Upper lobe of left lung (tissue), 6 donors: ENCODE measurements at regions not wholly inside any gene's neighbourhood (a gene's known extent, or its start where the extent isn't known, plus 50 kb on each side); places are given as distances from the start of the nearest gene placed in this dataset.

Experiments used
- ATAC-seq, 2 donors: fragments of 200-7000 bp; cut with Tn5 transposase; one replicate each; pipeline ENCODE4 v1.9.1; 2022; ENCODE audit warnings: mild to moderate bottlenecking in 2 of 2, moderate library complexity in 2 of 2; ENCODE audit not compliant: low FRiP score in 2 of 2
- DNase-seq, 2 donors: peaks; one replicate each; pipeline ENCODE4 v3.0.0-alpha.2; 2019 to 2020
- H3K27ac ChIP-seq, 4 donors: fragments of 200-600 bp; sonication (generic); one replicate each; pipeline ENCODE4 v1.5.1; 2016 to 2019
- H3K27me3 ChIP-seq, 4 donors: fragments of 200-600 bp; sonication (generic); one replicate each; pipeline ENCODE4 v1.5.1; 2017 to 2019
- H3K36me3 ChIP-seq, 4 donors: fragments of 200-600 bp; sonication (generic); one replicate each; pipeline ENCODE4 v1.5.1; 2016 to 2019
- H3K4me1 ChIP-seq, 4 donors: fragments of 200-600 bp; sonication (generic); one replicate each; pipeline ENCODE4 v1.5.1; 2018 to 2019
- H3K4me3 ChIP-seq, 4 donors: fragments of 200-600 bp; sonication (generic); one replicate each; pipeline ENCODE4 v1.5.1; 2017 to 2019; ENCODE audit warnings: mild to moderate bottlenecking in 2 of 4, moderate library complexity in 1 of 4
- H3K9me3 ChIP-seq, 4 donors: fragments of 200-600 bp; sonication (generic); one replicate each; pipeline ENCODE4 v1.5.1; 2018 to 2019
- EP300 ChIP-seq, 4 donors: sonication (generic); formaldehyde crosslinking; IDR thresholded peaks; one replicate each; pipeline ENCODE4 v1.5.1; 2017; ENCODE audit warnings: antibody characterized with exemption in 4 of 4, control low read depth in 2 of 4
- POLR2A ChIP-seq, 4 donors: fragments of 450-650 bp; IDR thresholded peaks; one replicate each; pipeline ENCODE4 v1.5.1; 2016 to 2017; ENCODE audit warnings: antibody characterized with exemption in 4 of 4, mild to moderate bottlenecking in 2 of 4
- POLR2AphosphoS5 ChIP-seq, 2 donors: sonication (generic); formaldehyde crosslinking; IDR thresholded peaks; one replicate each; pipeline ENCODE4 v1.5.1; 2017; ENCODE audit warnings: antibody characterized with exemption in 2 of 2
- WGBS, 2 donors: methylation state at CpG; one replicate each; pipeline ENCODE4 v1.1.5; 2017 to 2018; 5-methylcytosine and 5-hydroxymethylcytosine counted together
- TF ChIP-seq, protein P1 (sequence below), 6 experiments: fragments of 450-650 bp in 4 of 6; fragments of 200-600 bp in 2 of 6; sonication (generic) in 2 of 6; IDR thresholded peaks; one replicate each; pipeline ENCODE4 v1.5.1; 2016 to 2019; ENCODE audit warnings: antibody characterized with exemption in 6 of 6
- donor health status: DM: no; HTN: no; CAD: no; lungs with moderate emphysema.
- donor health status: DM: no; HTN: yes; CAD: no; lungs with severe emphysema.

- Histone ChIP-seq H3K4me1 (peaks cover 13 to 26% (median 20%) of the 10 kb centered on the region in 4 donors), H3K27me3 (no peaks in the 10 kb centered on the region), H3K4me3 (no peak overlapping the region), H3K9me3 (no peaks in the 10 kb centered on the region), H3K36me3 (no peaks in the 10 kb centered on the region), H3K27ac (peak overlapping the region in 1 of 4 donors; percentile 39)
- 81 to 82% methylated on average over 4 to 9 of the region's 9 CpGs for WGBS, 2 donors
- DNase-seq (no peak), ATAC-seq (peak in 1 of 2 donors; percentile 7)
- no peak for TF ChIP-seq POLR2A (IDR thresholded peaks at IDR 0.05)
- TF ChIP-seq, protein P1, sequence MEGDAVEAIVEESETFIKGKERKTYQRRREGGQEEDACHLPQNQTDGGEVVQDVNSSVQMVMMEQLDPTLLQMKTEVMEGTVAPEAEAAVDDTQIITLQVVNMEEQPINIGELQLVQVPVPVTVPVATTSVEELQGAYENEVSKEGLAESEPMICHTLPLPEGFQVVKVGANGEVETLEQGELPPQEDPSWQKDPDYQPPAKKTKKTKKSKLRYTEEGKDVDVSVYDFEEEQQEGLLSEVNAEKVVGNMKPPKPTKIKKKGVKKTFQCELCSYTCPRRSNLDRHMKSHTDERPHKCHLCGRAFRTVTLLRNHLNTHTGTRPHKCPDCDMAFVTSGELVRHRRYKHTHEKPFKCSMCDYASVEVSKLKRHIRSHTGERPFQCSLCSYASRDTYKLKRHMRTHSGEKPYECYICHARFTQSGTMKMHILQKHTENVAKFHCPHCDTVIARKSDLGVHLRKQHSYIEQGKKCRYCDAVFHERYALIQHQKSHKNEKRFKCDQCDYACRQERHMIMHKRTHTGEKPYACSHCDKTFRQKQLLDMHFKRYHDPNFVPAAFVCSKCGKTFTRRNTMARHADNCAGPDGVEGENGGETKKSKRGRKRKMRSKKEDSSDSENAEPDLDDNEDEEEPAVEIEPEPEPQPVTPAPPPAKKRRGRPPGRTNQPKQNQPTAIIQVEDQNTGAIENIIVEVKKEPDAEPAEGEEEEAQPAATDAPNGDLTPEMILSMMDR (IDR thresholded peaks at IDR 0.05) = no peak
These were observed 86.7 kb upstream of the DUSP5 start for GRCh38 chr10:110411047-110411410.

DNA sequence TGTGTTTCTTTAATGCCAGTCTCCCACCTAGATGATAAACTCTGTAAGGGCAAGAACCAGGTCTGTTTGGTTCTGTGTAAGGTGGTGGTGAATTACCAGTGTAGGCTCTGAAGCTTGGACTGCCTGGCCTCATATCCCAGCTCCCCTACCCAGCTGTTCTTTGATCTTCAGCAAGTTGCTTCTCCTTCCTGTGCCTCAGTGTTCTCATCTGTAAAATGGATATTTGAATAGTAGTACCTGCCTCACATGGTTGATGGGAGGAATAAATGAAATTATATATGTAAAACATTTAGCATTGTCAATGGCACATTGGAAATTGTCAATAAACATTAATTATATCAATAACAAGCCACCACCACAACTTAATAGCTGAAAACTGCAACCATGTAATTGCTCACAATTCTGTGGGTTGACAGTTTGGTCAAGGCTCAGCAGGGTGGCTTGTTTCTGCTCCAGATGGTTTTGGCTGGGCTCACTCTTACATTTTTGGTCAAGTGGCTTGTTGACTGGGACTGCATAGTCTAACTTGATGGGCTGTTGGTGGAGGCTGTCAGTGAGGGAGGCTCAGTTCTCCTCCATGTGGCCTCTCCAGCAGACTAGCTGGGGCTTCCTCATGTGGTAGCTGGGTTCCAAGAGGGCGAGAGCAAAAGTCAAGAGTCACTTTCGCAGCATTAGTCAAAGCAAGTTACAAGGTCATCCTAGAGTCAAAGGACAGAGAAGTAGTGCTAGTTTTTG is 84.5 kb upstream of the DUSP5 start:
- 89 to 94% methylated on average over 2 of the region's 2 CpGs for WGBS, 2 donors
- ATAC-seq (no peak), DNase-seq (no peak)
- Histone ChIP-seq H3K4me3 (no peak overlapping the region), H3K27ac (no peak overlapping the region), H3K36me3 (no peaks in the 10 kb centered on the region), H3K4me1 (peaks cover 19 to 32% (median 23%) of the 10 kb centered on the region in 4 donors), H3K27me3 (no peaks in the 10 kb centered on the region), H3K9me3 (no peaks in the 10 kb centered on the region)
- TF ChIP-seq POLR2AphosphoS5 (IDR thresholded peaks at IDR 0.05) (no peak), POLR2A (IDR thresholded peaks at IDR 0.05) (no peak), EP300 (IDR thresholded peaks at IDR 0.05) (no peak)
- TF ChIP-seq, protein P1 (IDR thresholded peaks at IDR 0.05) = no peak

- no peak for DNase-seq
- Histone ChIP-seq H3K4me1 (peaks cover 19 to 32% (median 23%) of the 10 kb centered on the region in 4 donors), H3K4me3 (no peak overlapping the region), H3K9me3 (no peaks in the 10 kb centered on the region), H3K27me3 (no peaks in the 10 kb centered on the region), H3K36me3 (no peaks in the 10 kb centered on the region), H3K27ac (peak overlapping the region in 1 of 4 donors; percentile 18)
- WGBS, 2 donors = 81 to 89% methylated on average over 11 of the region's 11 CpGs
- TF ChIP-seq POLR2A (IDR thresholded peaks at IDR 0.05) (no peak), POLR2AphosphoS5 (IDR thresholded peaks at IDR 0.05) (no peak), EP300 (IDR thresholded peaks at IDR 0.05) (no peak)
- TF ChIP-seq, protein P1 (IDR thresholded peaks at IDR 0.05) = no peak
- no peak for ATAC-seq
These were observed 83.7 kb upstream of the DUSP5 start for GRCh38 chr10:110413903-110414547.

- TF ChIP-seq EP300 (IDR thresholded peaks at IDR 0.05) = no peak
- TF ChIP-seq, protein P1 (IDR thresholded peaks at IDR 0.05) = no peak
- peak in 1 of 2 donors; percentile 39 for TF ChIP-seq POLR2AphosphoS5 (IDR thresholded peaks at IDR 0.05)
- TF ChIP-seq POLR2A (IDR thresholded peaks at IDR 0.05) = no peak
- Histone ChIP-seq H3K4me1 (peaks cover 19 to 26% (median 23%) of the 10 kb centered on the region in 4 donors), H3K4me3 (no peak overlapping the region), H3K9me3 (no peaks in the 10 kb centered on the region), H3K36me3 (no peaks in the 10 kb centered on the region), H3K27me3 (no peaks in the 10 kb centered on the region), H3K27ac (peak overlapping the region in 1 of 4 donors; percentile 18)
- WGBS, 2 donors = 58 to 71% methylated on average over 9 to 10 of the region's 10 CpGs
- peak; percentile 20 to 26 for ATAC-seq
- peak in 1 of 2 donors; percentile 73 for DNase-seq
These were observed 83.0 kb upstream of the DUSP5 start for GRCh38 chr10:110414548-110415309.
